ENCODE measurements at regions not wholly inside any gene's neighbourhood (a gene's known extent, or its start where the extent isn't known, plus 50 kb on each side); places are given as distances from the start of the nearest gene placed in this dataset.

DNA sequence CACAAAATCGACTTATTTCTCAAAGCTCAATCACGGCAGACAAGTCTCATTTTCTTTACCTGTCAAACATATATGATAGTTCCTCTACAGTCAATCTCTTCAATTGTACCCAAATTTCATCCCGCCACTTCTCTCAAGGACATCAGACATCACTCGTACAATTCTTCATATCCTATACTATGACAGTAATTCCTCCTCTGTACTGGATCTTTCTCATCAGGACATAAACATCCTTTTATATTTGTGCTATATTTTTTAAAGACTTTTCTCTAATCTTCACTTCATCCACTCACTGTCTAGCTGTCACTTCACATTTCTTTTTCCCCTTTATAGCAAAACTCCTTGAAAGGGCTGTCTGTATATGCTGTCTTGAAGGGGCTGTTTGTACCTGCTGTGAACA, 419.1 kb upstream of the NR5A2 start:
- H3K4me3 Mint-ChIP-seq, result no peak overlapping the region
- TF ChIP-seq, protein P1, sequence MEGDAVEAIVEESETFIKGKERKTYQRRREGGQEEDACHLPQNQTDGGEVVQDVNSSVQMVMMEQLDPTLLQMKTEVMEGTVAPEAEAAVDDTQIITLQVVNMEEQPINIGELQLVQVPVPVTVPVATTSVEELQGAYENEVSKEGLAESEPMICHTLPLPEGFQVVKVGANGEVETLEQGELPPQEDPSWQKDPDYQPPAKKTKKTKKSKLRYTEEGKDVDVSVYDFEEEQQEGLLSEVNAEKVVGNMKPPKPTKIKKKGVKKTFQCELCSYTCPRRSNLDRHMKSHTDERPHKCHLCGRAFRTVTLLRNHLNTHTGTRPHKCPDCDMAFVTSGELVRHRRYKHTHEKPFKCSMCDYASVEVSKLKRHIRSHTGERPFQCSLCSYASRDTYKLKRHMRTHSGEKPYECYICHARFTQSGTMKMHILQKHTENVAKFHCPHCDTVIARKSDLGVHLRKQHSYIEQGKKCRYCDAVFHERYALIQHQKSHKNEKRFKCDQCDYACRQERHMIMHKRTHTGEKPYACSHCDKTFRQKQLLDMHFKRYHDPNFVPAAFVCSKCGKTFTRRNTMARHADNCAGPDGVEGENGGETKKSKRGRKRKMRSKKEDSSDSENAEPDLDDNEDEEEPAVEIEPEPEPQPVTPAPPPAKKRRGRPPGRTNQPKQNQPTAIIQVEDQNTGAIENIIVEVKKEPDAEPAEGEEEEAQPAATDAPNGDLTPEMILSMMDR (conservative IDR thresholded peaks at IDR 0.05), result no peak
- Histone ChIP-seq H3K27ac (ENCODE audit: low read depth, low read length) (no peak overlapping the region), H3K4me3 (ENCODE audit: low read length) (no peak overlapping the region), H3K9ac (ENCODE audit: extremely low read depth, low read length, poor library complexity, severe bottlenecking) (no peak overlapping the region), H3K9me3 (ENCODE audit: control insufficient read depth, low read length) (no peaks in the 10 kb centered on the region), H3K4me1 (ENCODE audit: control insufficient read depth, insufficient read depth, low read length) (no peaks in the 10 kb centered on the region), H3K27me3 (ENCODE audit: control insufficient read depth, insufficient read depth, low read length, poor library complexity, severe bottlenecking) (no peaks in the 10 kb centered on the region), H3K36me3 (ENCODE audit: control insufficient read depth, insufficient read depth, low read length) (no peaks in the 10 kb centered on the region)
- no peak overlapping the region for H3K27ac Mint-ChIP-seq
- no peaks in the 10 kb centered on the region for H3K27me3 Mint-ChIP-seq (ENCODE audit: insufficient read depth)
- WGBS, 2 experiments (ENCODE audit: insufficient coverage in 1 of 2, insufficient read length in 1 of 2), result 83 to 88% methylated on average over 3 to 4 of the region's 4 CpGs
- no peaks in the 10 kb centered on the region for H3K9me3 Mint-ChIP-seq
- H3K36me3 Mint-ChIP-seq (ENCODE audit: low read depth), result no peaks in the 10 kb centered on the region
- no peak for DNase-seq
- H3K4me1 Mint-ChIP-seq, result no peaks in the 10 kb centered on the region

- H3K27me3 ChIP-seq (ENCODE audit: control insufficient read depth, insufficient read depth, low read length, poor library complexity, severe bottlenecking), result no peaks in the 10 kb centered on the region
- H3K9me3 ChIP-seq (ENCODE audit: control insufficient read depth, low read length), result no peaks in the 10 kb centered on the region
- Mint-ChIP-seq H3K4me1 (no peaks in the 10 kb centered on the region), H3K27me3 (ENCODE audit: insufficient read depth) (no peaks in the 10 kb centered on the region), H3K9me3 (no peaks in the 10 kb centered on the region), H3K4me3 (no peak overlapping the region), H3K36me3 (ENCODE audit: low read depth) (no peaks in the 10 kb centered on the region), H3K27ac (no peak overlapping the region)
- no peak overlapping the region for H3K9ac ChIP-seq (ENCODE audit: extremely low read depth, low read length, poor library complexity, severe bottlenecking)
- TF ChIP-seq, protein P1 (conservative IDR thresholded peaks at IDR 0.05), result no peak
- no peaks in the 10 kb centered on the region for H3K36me3 ChIP-seq (ENCODE audit: control insufficient read depth, insufficient read depth, low read length)
- no peaks in the 10 kb centered on the region for H3K4me1 ChIP-seq (ENCODE audit: control insufficient read depth, insufficient read depth, low read length)
- H3K4me3 ChIP-seq (ENCODE audit: low read length), result no peak overlapping the region
- 71 to 81% methylated on average over 2 to 6 of the region's 6 CpGs for WGBS, 2 experiments (ENCODE audit: insufficient coverage in 1 of 2, insufficient read length in 1 of 2)
- DNase-seq, result no peak
- no peak overlapping the region for H3K27ac ChIP-seq (ENCODE audit: low read depth, low read length)
Measured at GRCh38 chr1:199612976-199613774, 414.3 kb upstream of the NR5A2 start.

DNA sequence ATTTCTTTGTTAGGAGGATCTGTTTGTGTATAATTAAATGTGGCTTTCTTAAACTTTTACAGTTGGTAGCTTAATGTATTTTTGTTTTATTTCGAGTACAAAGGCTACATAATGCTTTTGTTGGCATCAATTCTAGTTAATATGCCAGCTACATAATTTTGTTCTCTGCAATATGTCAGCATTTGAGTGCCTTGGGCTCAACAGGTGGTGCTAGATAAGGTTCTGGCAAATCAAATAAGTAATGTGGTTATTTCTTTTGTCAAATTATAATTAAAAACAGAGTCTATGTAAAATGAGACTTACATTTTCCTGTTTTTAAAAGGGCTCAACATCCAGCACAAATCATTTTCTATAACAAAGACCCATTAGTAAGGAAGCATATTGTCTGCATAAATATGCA, 410.6 kb upstream of the NR5A2 start:
- H3K36me3 ChIP-seq (ENCODE audit: control insufficient read depth, insufficient read depth, low read length), result no peaks in the 10 kb centered on the region
- TF ChIP-seq, protein P1 (conservative IDR thresholded peaks at IDR 0.05), result no peak
- no peaks in the 10 kb centered on the region for H3K27me3 ChIP-seq (ENCODE audit: control insufficient read depth, insufficient read depth, low read length, poor library complexity, severe bottlenecking)
- H3K4me3 ChIP-seq (ENCODE audit: low read length), result no peak overlapping the region
- Mint-ChIP-seq H3K4me3 (no peak overlapping the region), H3K4me1 (no peaks in the 10 kb centered on the region), H3K9me3 (no peaks in the 10 kb centered on the region), H3K27ac (no peak overlapping the region), H3K27me3 (ENCODE audit: insufficient read depth) (no peaks in the 10 kb centered on the region), H3K36me3 (ENCODE audit: low read depth) (no peaks in the 10 kb centered on the region)
- no peaks in the 10 kb centered on the region for H3K4me1 ChIP-seq (ENCODE audit: control insufficient read depth, insufficient read depth, low read length)
- H3K9me3 ChIP-seq (ENCODE audit: control insufficient read depth, low read length), result no peaks in the 10 kb centered on the region
- DNase-seq, result no peak
- no peak overlapping the region for H3K9ac ChIP-seq (ENCODE audit: extremely low read depth, low read length, poor library complexity, severe bottlenecking)
- WGBS, 2 experiments (ENCODE audit: insufficient coverage in 1 of 2, insufficient read length in 1 of 2), result 68 to 71% methylated on average over 1 of the region's 1 CpG
- H3K27ac ChIP-seq (ENCODE audit: low read depth, low read length), result no peak overlapping the region

Measured in endodermal cell (in vitro differentiated cells).